Skeletal muscle cell (primary cell): ENCODE measurements at regions not wholly inside any gene's neighbourhood (a gene's known extent, or its start where the extent isn't known, plus 50 kb on each side); places are given as distances from the start of the nearest gene placed in this dataset.
A peak's percentile ranks its signal among the peaks of the same experiment; 100 is the strongest.

Experiments used
- DNase-seq: peaks from one replicate; pipeline ENCODE4 v3.0.0-alpha.2; 2010; ENCODE audit warnings: low read depth
- H3K4me3 ChIP-seq: 2 replicates; pipeline ENCODE4 v1.5.1; 2011; ENCODE audit warnings: low read depth, mild to moderate bottlenecking, control low read depth, low read length, moderate library complexity

DNA sequence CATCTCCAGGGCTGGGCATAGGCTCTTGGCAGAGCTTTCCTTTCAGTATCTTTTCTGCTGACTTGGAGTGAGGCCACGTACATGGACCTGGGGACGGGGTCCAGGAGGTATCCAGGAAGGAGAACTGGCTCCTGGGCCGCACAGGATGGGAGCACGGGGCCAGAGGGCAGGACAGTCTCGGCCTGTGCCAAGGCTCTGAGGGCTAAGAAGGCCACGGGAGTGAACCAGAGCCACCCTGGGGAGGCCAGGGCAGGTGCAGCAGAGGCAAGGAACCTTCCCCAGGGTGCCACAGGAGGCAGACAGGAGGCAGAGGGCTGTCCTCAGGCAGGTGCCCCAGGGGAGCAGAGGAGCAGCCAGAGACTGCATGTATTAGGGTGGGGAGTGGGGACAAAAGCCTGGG is 50.3 kb downstream of the PLXNA1 start:
- DNase-seq, result no peak
- H3K4me3 ChIP-seq, result no peak overlapping the region

DNA sequence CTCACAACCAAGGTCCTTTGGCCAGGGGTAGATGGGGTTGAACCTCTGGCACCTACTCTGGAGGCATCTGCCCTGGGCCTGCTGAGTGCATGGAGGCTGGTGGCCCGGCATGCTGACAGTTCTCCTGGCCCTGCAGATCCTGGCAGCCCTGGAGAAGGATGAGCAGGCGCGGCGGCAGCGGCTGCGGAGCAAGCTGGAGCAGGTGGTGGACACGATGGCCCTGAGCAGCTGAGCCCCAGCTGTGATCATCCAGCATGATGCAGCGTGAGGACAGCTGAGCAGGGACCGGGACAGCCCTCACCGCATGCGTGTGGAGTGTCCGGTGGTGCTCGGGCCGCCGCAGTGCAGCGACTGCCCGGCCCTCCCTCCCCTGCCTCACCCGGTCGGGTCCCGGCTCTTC is 50.9 kb downstream of the PLXNA1 start:
- H3K4me3 ChIP-seq, result no peak overlapping the region

DNA sequence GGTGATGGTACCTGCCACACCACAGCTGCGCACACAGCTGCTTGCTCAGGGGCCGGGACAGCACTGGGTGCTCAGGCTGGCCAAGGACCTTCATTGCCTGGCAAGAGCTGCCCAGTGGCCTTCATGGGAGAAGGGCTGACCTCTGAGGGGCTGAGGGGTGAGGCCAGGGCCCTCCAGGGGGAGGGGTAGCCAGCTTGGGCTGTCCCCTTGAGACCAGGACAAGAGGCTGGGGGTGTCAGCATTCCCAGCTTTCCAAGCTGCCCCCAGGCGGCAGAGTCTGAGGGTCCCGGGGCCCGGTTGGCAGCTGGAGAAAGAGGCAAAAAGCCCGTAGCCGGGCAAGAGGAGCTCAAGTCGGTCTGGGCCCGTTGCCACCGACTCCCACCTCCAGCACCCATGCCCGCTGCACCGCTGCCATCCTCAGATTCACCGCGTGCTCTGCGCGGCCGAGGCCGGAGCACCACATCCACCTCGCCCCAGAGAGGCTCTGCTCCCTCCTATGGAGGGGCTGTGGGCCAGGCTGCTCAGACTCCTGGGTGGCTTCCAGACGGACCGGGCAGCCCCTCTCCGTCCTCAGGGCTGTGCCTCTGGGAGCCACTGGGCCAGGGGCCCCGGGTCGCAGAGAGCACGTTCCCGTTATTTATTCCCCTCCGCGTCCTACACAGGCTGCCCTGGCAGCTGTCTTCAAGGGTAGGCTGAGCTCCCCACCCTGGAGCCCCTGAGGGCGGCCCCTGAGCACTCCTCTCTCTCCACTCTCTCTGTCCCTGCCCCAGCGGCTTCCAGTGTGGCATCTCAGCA is 51.5 kb downstream of the PLXNA1 start:
- H3K4me3 ChIP-seq, result no peak overlapping the region

More for the DNA sequence above, 50.9 kb downstream of the PLXNA1 start:
- peak; percentile 15 for DNase-seq

DNA sequence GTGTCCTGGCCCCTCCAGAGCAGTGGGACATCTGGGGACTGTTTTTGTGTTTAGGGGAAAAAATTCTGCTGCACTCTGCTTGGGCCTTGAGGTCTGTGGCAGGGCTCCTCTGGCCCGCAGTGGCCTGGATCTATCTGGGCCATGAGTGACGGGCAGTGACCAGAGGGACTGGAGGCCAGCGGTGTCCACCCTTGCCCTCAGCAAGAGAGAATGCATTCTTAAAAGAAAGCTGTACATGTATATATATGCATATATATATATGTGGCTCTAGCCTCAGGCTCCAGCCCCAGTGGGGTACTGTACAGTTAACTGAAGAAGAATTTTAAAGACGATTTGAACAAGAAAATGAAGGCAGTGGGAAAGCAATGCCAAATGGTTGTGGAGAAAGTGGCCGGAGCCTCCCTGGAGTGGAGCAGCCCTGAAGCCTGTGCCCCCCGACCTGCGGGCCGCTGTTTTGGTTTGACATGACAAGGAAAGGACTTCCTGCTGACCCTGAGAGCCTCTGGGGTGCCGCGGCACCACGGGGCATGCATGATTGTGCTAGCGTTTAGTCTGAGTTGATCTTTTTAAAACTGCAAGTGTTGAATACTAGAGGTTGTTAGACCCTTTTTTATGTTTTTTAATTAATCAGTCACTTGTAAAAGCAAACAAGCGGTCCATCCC is 52.2 kb downstream of the PLXNA1 start:
- no peak overlapping the region for H3K4me3 ChIP-seq

More for the DNA sequence above, 51.5 kb downstream of the PLXNA1 start:
- DNase-seq, result no peak

DNA sequence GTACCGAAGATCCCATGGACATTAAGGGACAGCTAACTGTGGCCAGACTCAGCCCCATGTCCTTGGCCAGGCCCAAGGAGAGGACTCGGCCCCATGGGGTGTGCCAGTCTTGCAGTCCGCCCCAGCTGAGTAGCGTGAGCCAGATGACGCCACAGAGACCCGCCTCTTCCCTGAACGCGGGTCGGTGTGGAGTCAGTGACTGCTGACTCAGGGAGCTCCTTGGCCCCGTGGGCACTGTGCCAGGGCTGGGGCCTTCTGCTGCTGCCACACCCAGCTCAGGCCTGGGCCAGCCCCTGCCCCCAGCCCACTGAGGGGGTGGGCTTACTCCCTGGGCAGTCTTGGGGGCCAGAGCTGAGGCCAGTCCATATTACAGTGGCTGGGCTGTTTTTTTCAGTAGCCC is 52.8 kb downstream of the PLXNA1 start:
- peak; percentile 20 for DNase-seq
- no peak overlapping the region for H3K4me3 ChIP-seq

More for the DNA sequence above, 52.2 kb downstream of the PLXNA1 start:
- no peak for DNase-seq

DNA sequence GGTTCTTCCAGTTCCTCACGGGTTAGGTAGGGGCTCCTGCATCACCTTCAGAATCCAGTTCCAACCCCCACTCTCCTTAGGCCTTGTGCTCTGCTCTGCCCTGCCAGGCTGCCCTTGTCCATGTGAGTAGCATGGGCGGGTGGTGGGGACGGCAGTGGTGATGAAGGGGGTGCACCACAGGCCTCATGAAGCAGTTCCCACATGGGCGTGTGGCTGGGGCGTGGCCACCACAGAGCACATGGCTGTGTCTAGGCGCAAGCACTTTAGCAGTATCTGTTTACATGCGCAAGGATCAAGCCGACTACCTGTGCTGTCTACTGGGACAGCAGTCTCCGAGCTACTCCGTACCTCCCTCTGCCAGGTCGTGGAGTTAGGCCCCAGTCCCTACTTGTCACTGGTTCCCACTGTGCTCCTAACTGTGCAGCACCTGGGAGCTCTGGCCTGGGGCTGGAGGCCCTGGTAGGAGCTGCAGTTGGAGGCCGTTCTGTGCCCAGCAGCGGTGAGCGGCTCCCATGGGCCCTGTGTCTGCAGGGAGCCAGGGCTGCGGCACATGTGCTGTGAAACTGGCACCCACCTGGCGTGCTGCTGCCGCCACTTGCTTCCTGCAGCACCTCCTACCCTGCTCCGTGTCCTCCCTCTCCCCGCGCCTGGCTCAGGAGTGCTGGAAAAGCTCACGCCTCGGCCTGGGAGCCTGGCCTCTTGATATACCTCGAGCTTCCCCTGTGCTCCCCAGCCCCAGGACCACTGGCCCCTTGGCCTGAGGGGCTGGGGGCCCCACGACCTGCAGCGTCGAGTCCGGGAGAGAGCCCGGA is 53.5 kb downstream of the PLXNA1 start:
- H3K4me3 ChIP-seq, result no peak overlapping the region
- no peak for DNase-seq

DNA sequence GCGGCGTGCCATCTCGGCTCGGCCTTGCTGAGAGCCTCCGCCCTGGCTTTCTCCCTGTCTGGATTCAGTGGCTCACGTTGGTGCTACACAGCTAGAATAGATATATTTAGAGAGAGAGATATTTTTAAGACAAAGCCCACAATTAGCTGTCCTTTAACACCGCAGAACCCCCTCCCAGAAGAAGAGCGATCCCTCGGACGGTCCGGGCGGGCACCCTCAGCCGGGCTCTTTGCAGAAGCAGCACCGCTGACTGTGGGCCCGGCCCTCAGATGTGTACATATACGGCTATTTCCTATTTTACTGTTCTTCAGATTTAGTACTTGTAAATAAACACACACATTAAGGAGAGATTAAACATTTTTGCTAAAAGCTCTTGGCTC is 54.1 kb downstream of the PLXNA1 start:
- DNase-seq, result no peak
- H3K4me3 ChIP-seq, result no peak overlapping the region

DNA sequence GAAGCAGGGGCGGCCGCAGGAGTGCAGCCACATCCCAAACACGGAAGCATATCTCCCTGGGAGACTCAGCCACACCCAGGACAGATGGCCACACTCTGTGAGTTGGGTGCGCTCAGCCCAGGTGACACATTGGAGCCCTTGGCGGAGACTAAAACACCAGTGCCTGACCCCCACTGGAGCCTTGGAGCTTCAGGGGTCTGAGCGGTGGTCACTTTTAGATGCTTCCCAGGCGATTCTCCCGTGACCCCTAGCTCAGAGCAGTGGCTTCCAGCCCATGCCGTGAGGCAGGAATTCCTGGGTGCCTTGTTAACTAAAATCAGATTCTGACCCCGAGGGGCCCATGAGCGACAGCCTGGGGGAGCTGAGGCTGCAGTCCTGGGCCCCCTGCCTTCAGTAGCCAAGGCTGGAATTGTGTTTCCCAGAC is 54.5 kb downstream of the PLXNA1 start:
- no peak overlapping the region for H3K4me3 ChIP-seq
- no peak for DNase-seq

DNA sequence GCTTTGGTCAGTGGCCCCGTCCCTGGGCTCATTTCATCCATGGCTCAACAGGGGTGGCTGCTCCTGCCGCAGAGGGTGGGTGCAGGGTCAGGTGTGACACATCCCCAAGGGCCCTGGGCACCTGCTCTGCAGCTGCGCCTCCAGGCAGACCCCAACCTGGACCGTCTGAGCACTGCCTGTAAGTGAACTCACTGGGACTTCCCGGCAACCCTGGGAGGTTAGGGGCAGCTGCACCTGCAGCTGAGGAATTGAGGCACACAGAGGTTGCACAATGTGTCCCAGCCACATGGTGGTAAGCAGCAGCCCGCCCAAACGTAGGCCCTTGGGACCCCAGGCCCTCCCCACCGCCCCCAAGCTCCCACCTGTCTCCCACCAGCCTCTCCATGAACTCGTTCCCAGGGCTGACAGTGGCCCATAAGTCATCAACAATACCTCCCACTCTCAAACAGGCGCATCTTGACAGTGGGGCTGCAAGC is 55.1 kb downstream of the PLXNA1 start:
- DNase-seq, result no peak

DNA sequence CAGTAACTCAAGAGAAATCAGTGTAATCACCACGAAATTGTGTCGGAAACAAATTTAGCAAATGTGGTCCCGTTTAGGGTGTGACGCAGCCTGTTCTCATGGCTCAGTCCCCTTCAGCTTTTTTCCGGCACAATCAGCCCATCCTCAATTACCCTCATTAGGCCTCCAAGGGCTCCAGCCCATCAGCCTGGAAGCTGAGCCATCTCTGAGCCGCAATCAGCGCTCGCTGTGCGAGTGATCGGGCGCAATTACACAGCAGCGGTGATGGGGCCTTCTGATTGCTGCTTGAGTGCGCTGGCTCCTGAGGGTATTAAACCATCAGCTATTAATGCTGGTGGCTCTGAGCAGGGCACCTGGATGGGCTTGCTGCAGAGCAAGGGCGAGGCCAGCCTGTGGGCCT is 55.6 kb downstream of the PLXNA1 start:
- no peak overlapping the region for H3K4me3 ChIP-seq
- no peak for DNase-seq

More for the DNA sequence above, 55.1 kb downstream of the PLXNA1 start:
- H3K4me3 ChIP-seq, result no peak overlapping the region

DNA sequence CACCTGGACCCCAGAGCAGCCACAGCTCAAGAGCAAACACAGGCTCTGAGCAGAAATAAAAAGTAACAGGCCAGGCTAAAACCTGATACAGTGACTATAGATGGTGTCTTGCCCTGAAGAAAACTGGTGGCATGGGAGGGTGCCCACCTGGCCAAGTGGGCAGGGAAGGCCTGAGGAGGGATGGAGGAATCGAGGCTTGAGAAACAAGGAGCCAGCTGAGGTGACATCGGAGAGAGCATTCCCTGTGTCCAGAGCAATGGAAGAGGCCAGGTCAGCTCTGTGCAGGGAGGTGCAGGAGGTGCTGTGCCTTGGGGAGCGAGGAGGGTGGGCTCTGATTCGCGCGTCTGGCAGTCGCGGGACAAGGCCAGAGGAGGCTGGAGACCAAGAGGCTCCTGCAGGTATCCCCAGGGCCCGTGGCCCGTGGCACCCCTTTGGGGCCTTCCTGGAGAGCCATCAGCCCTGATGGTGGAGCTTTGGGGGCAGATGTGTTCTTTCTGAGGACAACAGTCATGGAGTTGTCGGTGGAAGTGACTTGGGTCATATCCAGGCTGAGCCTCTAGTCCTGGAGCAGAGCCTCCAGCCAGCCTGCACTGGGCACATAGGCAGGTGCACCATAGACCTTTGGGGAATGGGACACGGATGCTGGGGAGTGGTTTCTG is 56.1 kb downstream of the PLXNA1 start:
- no peak for DNase-seq
- no peak overlapping the region for H3K4me3 ChIP-seq

DNA sequence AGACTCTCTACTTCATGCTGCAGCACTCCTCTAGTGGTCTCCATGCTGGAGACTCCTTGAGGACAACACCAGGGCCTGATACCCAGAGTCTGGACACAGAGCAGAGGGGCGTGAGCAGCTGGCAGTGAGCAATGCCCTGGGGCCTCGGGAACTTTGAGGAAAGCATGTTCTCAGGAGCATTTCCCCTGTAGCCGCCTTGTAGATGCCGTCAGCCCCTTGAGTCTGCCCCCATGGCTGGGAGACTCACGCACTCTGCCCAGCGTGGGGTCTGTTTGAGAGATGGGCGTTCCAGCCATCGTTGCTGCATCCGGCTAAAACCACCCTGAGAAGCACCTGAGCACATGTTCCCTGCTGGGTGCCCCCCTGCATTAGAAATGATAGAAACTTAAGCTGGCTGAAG is 56.8 kb downstream of the PLXNA1 start:
- no peak overlapping the region for H3K4me3 ChIP-seq
- DNase-seq, result no peak

DNA sequence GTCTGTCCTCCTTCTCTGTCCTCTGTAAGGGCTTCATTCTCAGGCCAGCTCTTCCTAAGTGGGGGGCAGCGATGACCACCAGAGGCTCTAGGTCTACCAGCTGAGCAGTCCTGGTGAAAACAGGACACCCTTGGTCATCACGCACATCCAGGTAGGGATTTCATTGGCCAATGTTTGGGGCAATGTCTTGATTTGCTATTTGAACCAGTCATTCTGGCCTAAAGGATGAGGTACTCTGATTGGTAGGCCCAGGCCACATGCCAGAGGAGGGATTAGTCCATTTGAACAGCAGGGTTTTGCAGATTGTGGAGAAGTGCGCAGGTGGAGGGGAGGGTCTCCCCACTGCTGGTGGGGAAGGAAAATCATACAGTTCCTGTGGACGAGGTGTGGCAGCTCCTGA is 57.3 kb downstream of the PLXNA1 start:
- H3K4me3 ChIP-seq, result no peak overlapping the region
- no peak for DNase-seq

DNA sequence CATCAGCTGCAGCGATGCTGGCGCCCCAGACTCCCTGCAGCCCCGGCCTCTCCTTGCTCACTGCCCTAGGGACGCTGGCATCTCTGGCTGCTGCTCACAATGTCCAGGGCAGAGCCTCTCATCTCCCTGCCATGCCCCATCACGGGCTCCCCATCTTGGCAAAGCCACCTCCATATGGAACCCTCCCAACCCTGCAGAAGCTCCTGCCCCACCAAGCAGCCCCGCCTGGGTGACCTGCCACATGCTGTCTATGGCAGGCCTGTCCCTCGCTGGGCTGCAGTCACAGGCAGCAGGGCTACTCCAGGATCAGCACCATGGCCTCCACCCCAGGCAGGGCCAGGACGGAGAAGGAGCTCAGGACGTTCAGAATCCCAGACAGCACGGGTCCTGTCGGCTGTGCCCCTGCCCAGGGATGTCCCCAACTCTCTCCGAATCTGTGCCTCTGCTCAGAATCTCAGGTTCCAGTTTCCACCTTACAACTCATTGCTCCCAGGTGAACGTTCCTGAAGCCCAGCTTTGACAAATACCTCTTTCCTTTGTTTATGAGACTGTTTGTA is 58.4 kb downstream of the PLXNA1 start:
- H3K4me3 ChIP-seq, result no peak overlapping the region
- no peak for DNase-seq

DNA sequence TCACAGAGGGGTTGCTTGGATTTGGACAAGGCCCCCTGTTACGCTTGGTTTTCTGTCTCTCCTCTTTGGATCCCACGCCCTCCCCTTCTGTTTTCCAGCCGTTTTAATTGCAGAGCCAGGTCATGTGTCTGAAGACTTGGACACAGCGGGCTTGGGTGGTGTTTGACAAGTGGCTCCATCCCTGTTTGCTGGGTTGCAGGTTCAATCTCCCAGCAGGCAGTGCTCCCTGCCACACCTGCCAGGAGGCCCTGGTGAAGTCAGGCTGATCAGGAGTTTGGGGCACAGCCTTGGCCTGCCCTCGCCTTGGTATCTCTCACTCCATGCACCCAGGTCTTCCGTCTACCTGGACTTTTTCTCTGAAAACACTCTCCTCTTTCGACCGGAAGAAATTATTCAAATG is 59.0 kb downstream of the PLXNA1 start:
- no peak overlapping the region for H3K4me3 ChIP-seq
- DNase-seq, result no peak

DNA sequence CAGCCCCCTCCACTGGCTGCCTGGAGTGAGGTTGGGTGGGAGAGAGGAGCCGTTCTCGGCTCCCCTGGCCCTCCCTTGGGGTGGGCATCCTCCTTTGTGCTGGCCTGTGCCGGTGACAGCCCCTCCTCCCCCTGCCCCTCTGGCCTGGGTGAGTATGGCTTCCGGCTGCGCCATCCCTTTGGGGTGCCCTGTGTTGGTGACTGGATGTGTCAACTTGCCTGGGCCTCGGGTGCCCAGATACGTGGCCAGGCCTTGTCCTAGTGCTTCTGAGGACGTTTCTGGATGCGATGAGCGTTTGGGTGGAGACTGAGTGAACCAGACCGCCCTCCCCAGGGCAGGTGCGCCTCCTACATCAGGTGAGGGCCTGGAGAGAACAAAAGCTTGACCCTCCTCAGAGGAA is 59.7 kb downstream of the PLXNA1 start:
- no peak overlapping the region for H3K4me3 ChIP-seq
- no peak for DNase-seq

DNA sequence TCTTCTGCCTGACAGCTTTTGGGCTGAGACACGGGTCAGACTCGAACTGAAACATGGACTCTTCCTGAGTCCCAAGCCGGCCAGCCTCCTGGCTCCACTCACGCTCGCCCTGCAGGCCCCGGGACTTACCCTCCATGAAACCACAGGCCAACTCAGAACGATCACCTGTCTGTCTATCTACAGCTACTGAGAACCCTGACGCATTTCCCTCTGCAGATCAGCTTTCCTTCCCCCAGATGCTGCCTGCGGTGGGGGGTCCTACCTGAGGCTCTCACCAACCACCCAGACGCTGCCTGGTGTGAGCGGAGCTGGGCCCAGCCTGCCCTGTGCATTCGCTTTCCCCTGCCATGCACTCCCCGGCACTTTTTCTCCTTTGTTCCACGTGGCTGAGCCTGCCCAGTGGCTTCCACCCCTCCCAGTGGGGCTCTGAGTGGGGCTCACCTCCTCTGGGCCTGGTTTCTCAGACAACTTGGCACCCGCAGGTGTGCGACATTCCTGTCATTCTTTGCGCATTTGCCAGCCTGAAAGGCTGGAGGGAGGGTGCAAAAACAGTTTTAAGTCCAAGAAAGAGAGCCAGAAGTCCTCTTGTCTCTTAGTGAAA is 60.2 kb downstream of the PLXNA1 start:
- no peak for DNase-seq
- no peak overlapping the region for H3K4me3 ChIP-seq

DNA sequence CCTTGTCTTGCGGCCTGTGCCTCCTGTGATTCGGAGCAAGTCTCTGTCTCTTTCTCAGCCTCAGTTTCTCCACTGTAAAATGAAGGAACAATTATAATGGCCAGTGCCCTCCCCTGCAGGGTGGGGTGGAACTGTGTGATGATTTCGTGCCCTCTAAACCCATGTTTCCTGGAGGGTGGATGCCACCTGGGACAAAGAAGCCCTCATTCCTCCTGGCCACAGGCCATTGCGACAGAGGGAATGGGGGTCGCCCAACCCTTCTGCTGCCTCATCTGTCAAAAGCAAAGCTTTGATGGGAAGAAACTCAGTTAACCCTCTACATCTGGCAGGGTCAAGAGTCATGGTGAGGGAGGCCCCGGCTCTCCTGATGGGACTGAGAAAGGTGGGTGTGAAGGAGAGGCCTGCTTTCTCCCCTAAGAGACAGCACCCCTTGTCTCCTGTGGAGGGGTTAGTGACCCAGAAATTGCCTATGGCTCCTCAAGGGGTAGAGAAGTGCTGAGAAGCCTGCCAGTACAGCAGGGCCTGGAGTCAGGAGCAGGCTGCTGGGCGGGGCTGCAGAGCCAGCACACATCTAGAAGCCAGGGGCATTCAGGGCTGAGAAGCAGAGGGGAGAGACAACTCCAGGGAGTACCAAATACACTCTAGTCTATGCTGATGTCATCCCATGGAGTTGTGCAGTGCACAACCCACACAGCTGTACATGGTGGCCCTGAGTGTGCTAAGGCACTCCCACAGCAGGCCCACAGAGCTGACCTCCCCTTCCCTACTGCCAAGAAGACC is 61.0 kb downstream of the PLXNA1 start:
- H3K4me3 ChIP-seq, result no peak overlapping the region
- DNase-seq, result no peak
